Activated T-cell treated with anti-CD3 and anti-CD28 coated beads, Interleukin-2, amount 50 U/mL, for 24 hours (primary cell): ENCODE measurements at regions not wholly inside any gene's neighbourhood (a gene's known extent, or its start where the extent isn't known, plus 50 kb on each side); places are given as distances from the start of the nearest gene placed in this dataset.

Experiments
- DNase-seq: peaks from one replicate; pipeline ENCODE4 v3.0.0-alpha.2; 2020
- H3K27ac Mint-ChIP-seq: 2 replicates; pipeline ENCODE4 v1.8.0; 2020; ENCODE audit warnings: mild to moderate bottlenecking, mixed read lengths
- H3K27me3 Mint-ChIP-seq: 2 replicates; pipeline ENCODE4 v1.8.0; 2020; ENCODE audit warnings: mixed read lengths
- H3K36me3 Mint-ChIP-seq: 2 replicates; pipeline ENCODE4 v1.8.0; 2020; ENCODE audit warnings: low read depth, mixed read lengths
- H3K4me1 Mint-ChIP-seq: 2 replicates; pipeline ENCODE4 v1.8.0; 2020; ENCODE audit warnings: low read depth, mixed read lengths
- H3K4me3 Mint-ChIP-seq: 2 replicates; pipeline ENCODE4 v1.8.0; 2020; ENCODE audit warnings: mild to moderate bottlenecking, moderate library complexity, mixed read lengths
- H3K9me3 Mint-ChIP-seq: 2 replicates; pipeline ENCODE4 v1.8.0; 2020; ENCODE audit warnings: mixed read lengths

DNA sequence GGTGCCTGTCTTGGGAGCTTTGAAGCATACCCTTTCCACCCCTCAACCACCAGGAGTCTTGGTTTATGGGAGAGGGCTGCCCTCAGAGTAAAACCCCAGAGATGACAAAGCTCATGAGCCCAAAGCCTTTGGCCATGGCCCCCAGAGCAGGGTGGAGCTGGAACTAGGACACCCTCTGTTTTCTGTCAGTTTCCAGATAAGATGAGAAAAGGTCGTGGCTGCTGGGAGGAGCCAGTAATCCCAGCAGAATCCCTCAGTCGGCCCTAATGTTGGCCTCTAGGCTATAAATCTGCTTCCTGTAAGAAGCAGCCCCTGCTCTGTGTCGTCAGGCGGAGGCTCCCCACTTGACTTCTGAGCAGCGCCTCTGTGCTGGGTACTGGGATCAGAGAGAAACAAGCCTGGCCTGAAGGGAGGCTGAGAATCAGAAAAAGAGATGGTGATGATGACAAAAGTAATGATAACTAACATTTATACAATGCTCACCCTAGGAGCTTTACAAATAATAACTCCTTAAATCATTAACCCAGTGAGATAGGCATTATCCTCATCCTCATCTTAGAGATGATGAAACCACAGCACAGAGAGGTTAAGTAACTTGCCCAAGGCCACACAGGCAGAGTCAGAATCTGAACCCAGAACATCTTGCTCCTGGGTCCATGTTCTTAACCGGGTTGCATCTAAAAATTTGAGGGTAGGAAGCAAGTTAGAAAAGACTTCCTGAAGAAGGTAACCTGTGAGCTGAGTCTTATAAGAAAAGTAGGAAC, 471.4 kb downstream of the SOX6 start:
- no peaks in the 10 kb centered on the region for H3K27me3 Mint-ChIP-seq
- DNase-seq: no peak

DNA sequence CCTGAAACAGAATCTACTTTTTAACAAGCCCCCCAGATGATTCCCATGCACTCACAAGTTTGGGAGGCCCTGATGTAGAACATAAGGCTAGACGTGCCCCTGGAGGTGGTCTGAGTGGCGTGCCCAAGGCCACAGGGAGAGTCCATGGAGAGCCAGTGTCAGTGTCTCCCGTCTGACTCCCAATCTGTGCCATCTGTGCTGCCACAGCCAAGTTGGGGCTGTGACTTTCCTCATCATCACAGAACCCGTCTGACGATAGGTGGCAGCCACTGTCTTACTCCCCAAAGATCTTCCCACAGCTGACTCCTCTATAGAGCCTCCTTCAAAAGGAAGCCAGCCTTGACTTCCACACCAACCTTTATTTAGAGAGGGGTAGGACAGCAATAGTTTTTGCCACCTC, 470.5 kb downstream of the SOX6 start:
- H3K4me3 Mint-ChIP-seq: no peak overlapping the region
- H3K9me3 Mint-ChIP-seq: no peaks in the 10 kb centered on the region
- no peak overlapping the region for H3K27ac Mint-ChIP-seq
- no peaks in the 10 kb centered on the region for H3K27me3 Mint-ChIP-seq
- H3K4me1 Mint-ChIP-seq: no peaks in the 10 kb centered on the region
- H3K36me3 Mint-ChIP-seq: no peaks in the 10 kb centered on the region
- DNase-seq: no peak

More for the DNA sequence above, 471.4 kb downstream of the SOX6 start:
- Mint-ChIP-seq H3K9me3 (no peaks in the 10 kb centered on the region), H3K4me1 (no peaks in the 10 kb centered on the region), H3K4me3 (no peak overlapping the region), H3K36me3 (no peaks in the 10 kb centered on the region), H3K27ac (no peak overlapping the region)

DNA sequence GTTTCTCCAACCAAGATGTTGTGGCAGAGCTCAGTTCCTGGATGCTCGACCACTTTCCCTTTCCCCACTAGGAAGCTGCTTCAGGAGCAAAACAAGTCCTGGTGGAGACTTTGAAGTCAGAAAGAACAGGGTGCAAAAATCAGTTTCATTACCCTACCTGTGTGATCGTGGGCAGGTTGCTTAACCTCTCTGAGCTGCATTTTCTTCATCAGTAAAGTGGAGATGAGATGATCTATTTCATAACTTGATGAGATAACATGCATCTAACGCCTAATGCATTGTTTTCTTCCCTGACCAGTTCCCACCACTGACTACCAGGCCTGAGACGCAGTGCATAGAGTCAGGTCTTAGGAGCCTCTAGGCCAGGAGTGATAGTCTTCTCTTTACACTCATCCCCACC, 470.0 kb downstream of the SOX6 start:
- no peaks in the 10 kb centered on the region for H3K36me3 Mint-ChIP-seq
- DNase-seq: no peak
- no peak overlapping the region for H3K4me3 Mint-ChIP-seq
- no peaks in the 10 kb centered on the region for H3K9me3 Mint-ChIP-seq
- no peak overlapping the region for H3K27ac Mint-ChIP-seq
- H3K4me1 Mint-ChIP-seq: no peaks in the 10 kb centered on the region
- H3K27me3 Mint-ChIP-seq: no peaks in the 10 kb centered on the region

DNA sequence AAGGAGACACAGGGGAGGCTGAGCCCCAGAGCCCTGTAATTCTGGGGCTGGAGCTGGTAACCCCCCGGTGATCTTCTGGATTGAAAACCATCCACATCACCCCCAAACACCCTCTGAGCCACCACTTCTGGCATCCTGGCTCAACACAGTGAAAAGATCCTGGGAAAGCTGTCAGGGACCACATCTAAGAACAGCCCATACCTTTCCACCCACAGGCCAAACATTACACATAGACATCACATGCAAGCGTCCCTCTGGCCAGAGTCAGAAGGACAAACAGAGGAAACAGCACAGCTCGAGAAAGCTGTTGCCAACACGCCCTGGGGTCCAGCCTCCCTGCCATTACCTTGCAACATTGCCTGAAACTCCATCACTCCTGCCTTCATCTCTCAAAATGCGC, 469.5 kb downstream of the SOX6 start:
- no peaks in the 10 kb centered on the region for H3K27me3 Mint-ChIP-seq
- no peaks in the 10 kb centered on the region for H3K36me3 Mint-ChIP-seq
- H3K4me3 Mint-ChIP-seq: no peak overlapping the region

DNA sequence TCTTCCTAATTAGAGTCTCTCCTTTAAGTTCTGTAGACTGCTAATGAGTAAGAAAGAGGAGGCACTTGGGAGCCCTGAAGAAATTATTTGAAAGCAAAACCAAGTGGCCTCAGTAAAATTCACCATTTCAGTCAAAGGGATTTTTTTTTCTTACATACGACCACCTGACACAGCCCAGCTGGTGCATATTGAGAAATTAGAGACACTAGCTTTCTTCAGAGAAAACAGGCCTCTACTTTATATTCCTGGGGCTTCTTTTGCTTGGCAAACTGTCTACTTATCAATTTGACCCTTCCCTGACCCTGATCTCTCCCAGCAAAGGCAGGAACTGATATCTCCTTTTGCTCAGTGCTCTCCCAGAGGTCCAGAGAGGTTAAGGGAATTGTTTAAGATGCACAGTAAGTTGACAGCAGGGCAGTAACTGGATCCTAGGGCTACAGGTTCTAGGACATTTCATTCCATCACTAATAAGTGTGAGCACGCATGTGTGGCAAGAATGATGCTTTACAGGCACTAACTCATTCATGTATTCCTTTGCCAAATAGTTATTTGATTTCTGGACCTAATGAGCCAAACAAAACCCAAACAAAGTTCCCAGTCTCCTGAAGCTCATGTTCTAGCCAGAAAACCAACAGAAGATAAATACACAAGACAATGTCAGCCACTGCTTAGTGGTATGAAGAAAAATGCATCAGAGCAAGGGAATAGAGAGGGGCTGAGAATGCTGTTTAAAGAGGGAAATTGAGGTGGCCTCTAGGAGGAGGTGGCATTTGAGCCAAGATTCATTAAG, 467.6 kb downstream of the SOX6 start:
- H3K4me3 Mint-ChIP-seq: no peak overlapping the region
- no peak overlapping the region for H3K27ac Mint-ChIP-seq
- no peaks in the 10 kb centered on the region for H3K9me3 Mint-ChIP-seq
- DNase-seq: no peak
- H3K4me1 Mint-ChIP-seq: no peaks in the 10 kb centered on the region
- H3K27me3 Mint-ChIP-seq: no peaks in the 10 kb centered on the region
- H3K36me3 Mint-ChIP-seq: no peaks in the 10 kb centered on the region

More for the DNA sequence above, 469.5 kb downstream of the SOX6 start:
- no peak for DNase-seq
- Mint-ChIP-seq H3K27ac (no peak overlapping the region), H3K9me3 (no peaks in the 10 kb centered on the region), H3K4me1 (no peaks in the 10 kb centered on the region)

DNA sequence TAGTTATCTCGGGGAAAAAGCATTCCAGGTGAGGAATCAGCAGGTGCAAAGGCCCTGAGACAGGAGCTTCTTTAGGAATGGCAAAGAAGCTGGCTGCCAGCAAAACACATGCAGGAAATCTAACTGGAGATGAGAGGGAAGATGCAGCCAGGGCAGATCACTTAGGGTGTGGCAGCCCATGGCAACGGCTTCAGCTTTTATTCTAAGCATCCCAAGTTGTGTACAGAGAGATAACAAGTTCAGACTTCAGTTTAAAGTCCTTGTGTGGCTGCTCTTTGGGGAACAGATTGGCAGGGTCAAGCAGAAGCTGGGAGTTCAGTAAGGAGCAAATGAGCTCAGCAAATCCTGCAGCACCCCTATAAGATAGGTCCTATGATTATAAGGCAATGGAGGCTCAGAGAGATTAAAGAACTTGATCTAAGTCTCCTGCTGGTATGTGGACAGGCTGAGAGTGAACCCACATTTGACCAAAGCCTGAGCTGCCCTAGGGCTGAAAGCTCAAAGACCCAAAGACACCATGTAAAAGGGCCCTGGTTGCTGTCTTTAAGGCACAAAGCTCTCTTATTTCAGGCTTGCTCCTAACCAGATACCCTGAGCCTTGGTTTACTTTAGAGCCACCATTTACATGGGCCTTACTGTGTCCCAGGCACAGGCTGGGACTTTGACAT, 466.8 kb downstream of the SOX6 start:
- no peaks in the 10 kb centered on the region for H3K36me3 Mint-ChIP-seq
- no peaks in the 10 kb centered on the region for H3K4me1 Mint-ChIP-seq
- H3K27me3 Mint-ChIP-seq: no peaks in the 10 kb centered on the region
- no peak overlapping the region for H3K4me3 Mint-ChIP-seq
- H3K9me3 Mint-ChIP-seq: no peaks in the 10 kb centered on the region
- DNase-seq: no peak
- H3K27ac Mint-ChIP-seq: no peak overlapping the region

DNA sequence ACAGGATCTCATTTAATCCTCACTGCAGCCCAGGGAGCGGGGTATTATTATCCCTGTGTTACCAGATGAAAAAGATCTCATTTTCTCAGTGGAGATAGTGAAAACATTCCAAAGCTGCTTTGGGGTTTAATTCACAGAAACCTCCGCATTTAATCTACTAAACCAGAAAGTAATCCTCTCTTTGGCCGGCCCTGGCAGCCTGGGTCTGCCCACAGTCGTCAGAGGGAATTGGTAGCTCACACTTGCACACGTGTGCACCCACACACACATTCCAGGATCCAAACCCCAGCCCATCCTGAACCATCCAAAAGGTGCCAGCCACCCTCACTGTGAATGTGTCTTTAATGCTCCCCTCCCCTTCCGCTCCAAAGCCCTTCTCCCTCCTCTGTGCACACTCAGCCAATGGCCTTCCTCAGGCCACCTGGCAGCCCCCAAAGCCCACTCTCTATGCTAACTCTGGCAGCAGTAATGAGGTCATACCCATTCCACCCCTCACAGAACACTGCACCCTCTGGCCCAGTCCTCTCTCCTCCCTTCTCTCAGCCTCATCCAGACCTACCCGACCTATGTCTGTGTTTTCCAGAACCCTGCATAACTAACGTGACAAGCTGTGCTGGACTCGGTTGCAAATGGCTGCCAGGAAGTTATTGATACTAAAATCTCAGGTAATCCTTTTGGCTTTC, 466.2 kb downstream of the SOX6 start:
- H3K9me3 Mint-ChIP-seq: no peaks in the 10 kb centered on the region
- no peaks in the 10 kb centered on the region for H3K36me3 Mint-ChIP-seq
- no peak for DNase-seq
- H3K4me3 Mint-ChIP-seq: no peak overlapping the region
- H3K4me1 Mint-ChIP-seq: no peaks in the 10 kb centered on the region
- H3K27me3 Mint-ChIP-seq: no peaks in the 10 kb centered on the region
- H3K27ac Mint-ChIP-seq: no peak overlapping the region

DNA sequence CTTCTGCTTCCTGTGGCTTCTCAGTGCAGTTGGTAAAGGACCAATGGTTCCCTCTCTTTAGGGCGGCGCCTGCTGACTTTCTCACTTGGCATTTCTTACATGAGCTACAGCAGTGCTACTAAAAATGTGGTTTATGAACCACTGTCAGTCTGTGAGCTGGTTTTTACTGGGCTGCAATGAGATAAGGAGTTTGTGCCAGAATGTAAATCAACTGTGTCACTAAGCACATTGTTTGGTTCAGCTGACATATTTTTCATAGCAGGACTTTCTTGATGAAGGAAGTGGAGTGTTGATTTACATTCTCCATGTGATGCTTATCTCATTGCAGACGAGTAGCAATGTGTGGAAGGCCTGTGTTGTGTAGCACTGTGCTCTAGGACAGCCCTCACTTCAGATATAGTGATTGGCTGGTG, 463.3 kb downstream of the SOX6 start:
- no peak overlapping the region for H3K4me3 Mint-ChIP-seq
- H3K9me3 Mint-ChIP-seq: no peaks in the 10 kb centered on the region
- H3K36me3 Mint-ChIP-seq: no peaks in the 10 kb centered on the region
- no peaks in the 10 kb centered on the region for H3K4me1 Mint-ChIP-seq
- H3K27ac Mint-ChIP-seq: no peak overlapping the region
- no peaks in the 10 kb centered on the region for H3K27me3 Mint-ChIP-seq
- DNase-seq: no peak

DNA sequence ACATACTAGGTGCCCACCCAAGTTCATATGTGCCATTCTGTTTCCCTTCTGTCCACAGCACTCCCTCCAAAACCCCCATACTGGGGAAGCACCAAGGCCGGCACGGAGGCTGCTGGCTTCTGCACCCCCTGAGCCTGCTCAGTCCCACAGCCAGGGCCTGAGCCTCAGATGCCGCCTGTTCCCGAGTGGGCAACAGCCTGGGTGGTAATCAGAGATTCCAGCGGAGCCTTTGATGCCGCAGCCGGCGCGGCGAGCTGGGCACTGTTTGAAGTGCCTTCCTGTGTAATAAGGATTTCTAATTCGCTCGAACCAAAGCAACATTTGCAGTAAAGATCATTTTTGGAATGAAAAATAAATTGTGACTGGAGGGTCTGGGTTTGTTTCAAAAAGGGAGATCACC, 460.3 kb downstream of the SOX6 start:
- H3K9me3 Mint-ChIP-seq: no peaks in the 10 kb centered on the region
- H3K27me3 Mint-ChIP-seq: no peaks in the 10 kb centered on the region
- no peak overlapping the region for H3K4me3 Mint-ChIP-seq
- no peak overlapping the region for H3K27ac Mint-ChIP-seq
- no peaks in the 10 kb centered on the region for H3K4me1 Mint-ChIP-seq
- no peak for DNase-seq
- H3K36me3 Mint-ChIP-seq: no peaks in the 10 kb centered on the region

DNA sequence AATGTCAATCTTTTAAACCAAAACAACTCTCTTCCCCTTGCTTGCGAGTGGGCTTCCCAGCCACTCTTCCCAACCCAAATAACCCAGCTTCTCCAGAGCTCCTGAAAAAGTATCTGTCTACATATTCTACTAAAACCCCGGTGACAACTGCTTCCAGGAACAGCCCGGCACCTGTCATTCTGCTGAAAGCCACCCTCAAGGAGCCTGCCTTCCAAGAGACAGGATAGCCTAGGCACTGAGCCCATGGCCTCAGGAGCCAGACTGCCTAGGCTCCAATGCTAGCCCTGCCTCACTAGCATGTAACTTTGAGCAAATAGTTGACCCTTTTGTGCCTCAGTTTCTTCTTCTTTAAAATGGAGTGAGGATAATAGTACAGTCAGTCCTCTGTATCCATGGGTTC, 459.8 kb downstream of the SOX6 start:
- no peaks in the 10 kb centered on the region for H3K4me1 Mint-ChIP-seq
- H3K27me3 Mint-ChIP-seq: no peaks in the 10 kb centered on the region
- H3K27ac Mint-ChIP-seq: no peak overlapping the region
- DNase-seq: no peak
- no peaks in the 10 kb centered on the region for H3K36me3 Mint-ChIP-seq
- H3K9me3 Mint-ChIP-seq: no peaks in the 10 kb centered on the region
- no peak overlapping the region for H3K4me3 Mint-ChIP-seq

DNA sequence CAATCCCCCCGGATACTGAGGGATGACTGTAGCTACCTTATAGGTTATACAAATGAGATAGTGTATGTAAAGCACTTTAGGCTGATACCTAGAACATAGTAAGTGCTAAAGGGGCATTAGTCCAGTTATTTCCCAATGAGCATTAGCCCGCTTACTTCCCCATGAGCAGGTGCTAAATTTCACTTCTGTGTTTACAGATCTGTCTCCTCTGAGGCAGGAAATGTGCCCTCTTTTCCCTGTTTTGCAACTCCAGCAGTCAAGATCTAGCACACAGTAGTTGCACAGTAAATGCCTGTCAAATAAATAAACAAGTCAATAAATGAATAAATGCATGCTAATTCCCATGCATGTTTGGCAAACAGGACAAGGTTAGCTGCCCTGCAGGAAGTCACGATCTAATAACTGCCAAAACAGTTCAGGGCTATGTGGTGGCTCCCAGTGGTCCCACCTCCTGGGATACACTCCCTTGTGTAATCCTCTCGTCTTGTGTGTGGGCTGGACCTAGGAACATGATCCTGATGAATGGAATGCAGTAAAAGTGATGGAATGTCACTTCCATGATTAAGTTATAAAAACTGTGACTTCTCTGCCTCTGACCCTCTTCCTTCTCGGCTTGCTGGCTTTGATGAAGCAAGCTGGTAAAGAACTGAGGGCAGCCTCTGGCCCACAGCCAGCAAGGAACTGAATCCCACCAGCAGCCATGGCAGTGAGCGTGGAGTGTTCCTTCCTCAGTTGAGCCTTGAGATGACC, 459.0 kb downstream of the SOX6 start:
- H3K4me3 Mint-ChIP-seq: no peak overlapping the region
- DNase-seq: no peak
- H3K27me3 Mint-ChIP-seq: no peaks in the 10 kb centered on the region
- H3K27ac Mint-ChIP-seq: no peak overlapping the region
- no peaks in the 10 kb centered on the region for H3K9me3 Mint-ChIP-seq
- no peaks in the 10 kb centered on the region for H3K36me3 Mint-ChIP-seq
- no peaks in the 10 kb centered on the region for H3K4me1 Mint-ChIP-seq

DNA sequence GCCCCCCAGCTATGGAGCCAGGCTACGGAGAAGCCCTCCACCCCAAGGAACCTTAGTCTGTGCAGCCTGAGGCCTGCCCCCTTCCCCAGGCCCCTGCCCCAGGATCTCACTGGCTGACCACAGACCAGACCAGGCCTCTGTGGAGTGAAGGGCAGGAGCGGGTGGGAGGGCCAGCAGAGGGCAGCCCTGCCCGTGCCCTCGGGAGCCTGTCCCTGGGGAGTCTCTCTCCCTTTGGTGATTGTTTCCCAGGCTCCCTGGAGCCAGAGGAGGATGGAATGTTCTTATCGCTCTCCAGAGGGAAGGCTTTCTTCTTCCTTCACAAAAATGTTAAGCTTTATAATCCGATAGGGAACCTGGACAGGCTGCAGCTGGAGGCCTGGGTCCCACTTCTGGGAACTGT, 455.3 kb downstream of the SOX6 start:
- no peak for DNase-seq
- no peaks in the 10 kb centered on the region for H3K27me3 Mint-ChIP-seq
- no peaks in the 10 kb centered on the region for H3K36me3 Mint-ChIP-seq
- H3K9me3 Mint-ChIP-seq: no peaks in the 10 kb centered on the region
- no peaks in the 10 kb centered on the region for H3K4me1 Mint-ChIP-seq
- H3K27ac Mint-ChIP-seq: no peak overlapping the region
- H3K4me3 Mint-ChIP-seq: no peak overlapping the region

DNA sequence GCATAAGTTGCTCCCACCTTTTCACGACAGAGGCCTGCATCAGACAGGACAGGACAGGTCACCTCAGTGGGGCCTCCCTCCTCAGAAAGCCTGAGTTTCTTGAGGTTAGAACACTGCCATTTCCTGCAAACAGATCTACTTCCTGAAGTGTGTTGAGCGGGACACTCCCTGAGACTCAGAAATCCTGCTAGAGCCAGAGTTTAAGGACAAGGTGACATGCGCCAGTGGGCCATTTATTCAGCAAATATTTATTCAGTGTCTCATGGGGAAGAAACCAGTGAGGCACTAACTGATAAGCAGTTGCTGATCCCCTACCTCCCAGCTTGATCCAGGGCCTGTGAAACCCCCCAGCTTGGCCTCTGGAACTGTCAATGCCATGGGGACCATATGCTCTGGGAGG, 454.6 kb downstream of the SOX6 start:
- Mint-ChIP-seq H3K4me3 (no peak overlapping the region), H3K4me1 (no peaks in the 10 kb centered on the region), H3K9me3 (no peaks in the 10 kb centered on the region), H3K27me3 (no peaks in the 10 kb centered on the region), H3K36me3 (no peaks in the 10 kb centered on the region), H3K27ac (no peak overlapping the region)
- DNase-seq: no peak

DNA sequence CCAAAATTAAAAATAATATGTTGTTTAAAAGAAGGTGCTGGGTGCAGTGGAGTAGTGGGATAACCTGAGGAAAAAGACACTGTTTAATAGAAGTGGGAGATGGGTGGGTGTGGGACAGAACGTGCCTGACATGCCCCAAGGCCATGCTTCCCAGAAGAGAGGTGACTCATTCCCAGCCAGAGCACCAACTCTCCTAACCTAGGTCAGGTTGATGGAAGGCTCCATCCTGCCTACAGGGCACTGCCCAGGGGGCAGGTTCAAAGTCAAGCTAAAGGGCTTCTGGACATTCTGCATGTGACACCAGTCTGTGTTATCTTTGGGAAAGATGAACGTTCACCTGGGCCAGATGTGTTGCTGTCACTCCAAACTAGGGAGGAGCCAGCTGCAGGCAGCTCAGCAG, 453.1 kb downstream of the SOX6 start:
- H3K36me3 Mint-ChIP-seq: no peaks in the 10 kb centered on the region
- H3K9me3 Mint-ChIP-seq: no peaks in the 10 kb centered on the region
- H3K4me3 Mint-ChIP-seq: no peak overlapping the region
- no peak for DNase-seq
- H3K27ac Mint-ChIP-seq: no peak overlapping the region
- H3K27me3 Mint-ChIP-seq: no peaks in the 10 kb centered on the region
- no peaks in the 10 kb centered on the region for H3K4me1 Mint-ChIP-seq
